Chondrocyte (in vitro differentiated cells): ENCODE measurements at regions not wholly inside any gene's neighbourhood (a gene's known extent, or its start where the extent isn't known, plus 50 kb on each side); places are given as distances from the start of the nearest gene placed in this dataset.

ENCODE experiments used
- DNase-seq: peaks from one replicate; pipeline ENCODE4 v3.0.0; 2021; ENCODE audit warnings: mixed read lengths, low spot score
- H3K27ac Mint-ChIP-seq: one replicate; pipeline ENCODE4 v1.8.0; 2021; ENCODE audit warnings: mild to moderate bottlenecking, moderate library complexity, mixed read lengths; ENCODE audit not compliant: unreplicated experiment
- H3K27me3 Mint-ChIP-seq: 2 replicates; pipeline ENCODE4 v1.8.0; 2021; ENCODE audit warnings: low read depth, mixed read lengths
- H3K36me3 Mint-ChIP-seq: 2 replicates; pipeline ENCODE4 v1.8.0; 2021; ENCODE audit warnings: low read depth, mixed read lengths
- H3K4me1 Mint-ChIP-seq: 2 replicates; pipeline ENCODE4 v1.8.0; 2021; ENCODE audit warnings: low read depth, mild to moderate bottlenecking, mixed read lengths
- H3K4me3 Mint-ChIP-seq: one replicate; pipeline ENCODE4 v1.8.0; 2021; ENCODE audit warnings: mild to moderate bottlenecking, moderate library complexity, mixed read lengths; ENCODE audit not compliant: unreplicated experiment
- H3K9me3 Mint-ChIP-seq: 2 replicates; pipeline ENCODE4 v1.8.0; 2021; ENCODE audit warnings: low read depth, mixed read lengths
- CTCF ChIP-seq: fragments of 200-600 bp; sonication (generic); IDR thresholded peaks from 2 replicates; pipeline ENCODE4 v1.5.0; 2021; ENCODE audit warnings: antibody characterized with exemption, mild to moderate bottlenecking, moderate library complexity

- no peaks in the 10 kb centered on the region for H3K4me1 Mint-ChIP-seq
- peaks cover 47% of the 10 kb centered on the region for H3K27me3 Mint-ChIP-seq
- H3K36me3 Mint-ChIP-seq = no peaks in the 10 kb centered on the region
- DNase-seq = no peak
- no peak for TF ChIP-seq CTCF
- no peak overlapping the region for H3K4me3 Mint-ChIP-seq
- H3K9me3 Mint-ChIP-seq = peaks cover 7% of the 10 kb centered on the region
- no peak overlapping the region for H3K27ac Mint-ChIP-seq
Measured at GRCh38 chr1:50350421-50350820, 72.8 kb downstream of the DMRTA2 start.

- H3K27ac Mint-ChIP-seq = no peak overlapping the region
- H3K9me3 Mint-ChIP-seq = peaks cover 4% of the 10 kb centered on the region
- no peak for DNase-seq
- peaks cover 1% of the 10 kb centered on the region for H3K36me3 Mint-ChIP-seq
- peaks cover 50% of the 10 kb centered on the region for H3K27me3 Mint-ChIP-seq
- no peak for TF ChIP-seq CTCF
- no peak overlapping the region for H3K4me3 Mint-ChIP-seq
- no peaks in the 10 kb centered on the region for H3K4me1 Mint-ChIP-seq
Measured at GRCh38 chr1:50349242-50349565, 74.0 kb downstream of the DMRTA2 start.

- Mint-ChIP-seq H3K27me3 (peaks cover 51% of the 10 kb centered on the region), H3K27ac (no peak overlapping the region), H3K36me3 (peaks cover 1% of the 10 kb centered on the region), H3K9me3 (peaks cover 4% of the 10 kb centered on the region), H3K4me1 (no peaks in the 10 kb centered on the region), H3K4me3 (no peak overlapping the region)
- DNase-seq = no peak
- TF ChIP-seq CTCF = peak; percentile 89
Measured at GRCh38 chr1:50348449-50349241, 74.6 kb downstream of the DMRTA2 start.

- Mint-ChIP-seq H3K4me3 (no peak overlapping the region), H3K27me3 (peaks cover 51% of the 10 kb centered on the region), H3K9me3 (peaks cover 4% of the 10 kb centered on the region), H3K36me3 (peaks cover 1% of the 10 kb centered on the region), H3K4me1 (no peaks in the 10 kb centered on the region), H3K27ac (no peak overlapping the region)
- TF ChIP-seq CTCF = no peak
- DNase-seq = no peak
Measured at GRCh38 chr1:50347933-50348332, 75.3 kb downstream of the DMRTA2 start.

- Mint-ChIP-seq H3K27me3 (peaks cover 57% of the 10 kb centered on the region), H3K4me3 (no peak overlapping the region), H3K9me3 (peaks cover 4% of the 10 kb centered on the region), H3K27ac (no peak overlapping the region), H3K4me1 (no peaks in the 10 kb centered on the region), H3K36me3 (peaks cover 1% of the 10 kb centered on the region)
- no peak for TF ChIP-seq CTCF
- DNase-seq = no peak
Measured at GRCh38 chr1:50346621-50347020, 76.6 kb downstream of the DMRTA2 start.
